ENCODE measurements at regions not wholly inside any gene's neighbourhood (a gene's known extent, or its start where the extent isn't known, plus 50 kb on each side); places are given as distances from the start of the nearest gene placed in this dataset.

GRCh38 chr1:69400128-69400527, 167.6 kb upstream of the LRRC7 start:
- no peak for DNase-seq
- no peak overlapping the region for H2AFZ ChIP-seq (ENCODE audit: low read length)
- H3K4me1 ChIP-seq (ENCODE audit: low read length): no peaks in the 10 kb centered on the region
- H3K79me2 ChIP-seq (ENCODE audit: low read length): no peaks in the 10 kb centered on the region
- H3K27me3 ChIP-seq (replicated peaks; ENCODE audit: insufficient read depth, low read length): no peaks in the 10 kb centered on the region
- H3F3A ChIP-seq (ENCODE audit: insufficient read depth, low read length): no peaks in the 10 kb centered on the region
- no peak overlapping the region for H3K27ac ChIP-seq (ENCODE audit: low read length)
- no peak overlapping the region for H3K9ac ChIP-seq (ENCODE audit: low read length)
- H3K36me3 ChIP-seq (replicated peaks; ENCODE audit: insufficient read depth, low read length): no peaks in the 10 kb centered on the region
- H3K9me2 ChIP-seq (replicated peaks; ENCODE audit: insufficient read depth, low read length): no peaks in the 10 kb centered on the region
- H3K9me3 ChIP-seq (replicated peaks; ENCODE audit: insufficient read depth, low read length): no peaks in the 10 kb centered on the region
- no peak overlapping the region for H3K4me2 ChIP-seq (ENCODE audit: low read depth, low read length)
- no peak overlapping the region for H3K4me3 ChIP-seq (ENCODE audit: low read length)
- no peak for TF ChIP-seq EZH2phosphoT487 (IDR thresholded peaks at IDR 0.05; ENCODE audit: low read length)
- no peaks in the 10 kb centered on the region for H4K20me1 ChIP-seq (ENCODE audit: insufficient read depth, low read length)

- H3K9me2 ChIP-seq (replicated peaks; ENCODE audit: insufficient read depth, low read length): no peaks in the 10 kb centered on the region
- H4K20me1 ChIP-seq (ENCODE audit: insufficient read depth, low read length): no peaks in the 10 kb centered on the region
- no peaks in the 10 kb centered on the region for H3K79me2 ChIP-seq (ENCODE audit: low read length)
- TF ChIP-seq CTCF (IDR thresholded peaks at IDR 0.05; ENCODE audit: low read length): no peak
- no peak for TF ChIP-seq EZH2 (optimal IDR thresholded peaks at IDR 0.05; ENCODE audit: low read depth, low read length)
- no peak for TF ChIP-seq EZH2phosphoT487 (IDR thresholded peaks at IDR 0.05; ENCODE audit: low read length)
- H2AFZ ChIP-seq (ENCODE audit: low read length): no peak overlapping the region
- H3K9ac ChIP-seq (ENCODE audit: low read length): no peak overlapping the region
- no peaks in the 10 kb centered on the region for H3K9me3 ChIP-seq (replicated peaks; ENCODE audit: insufficient read depth, low read length)
- H3K36me3 ChIP-seq (replicated peaks; ENCODE audit: insufficient read depth, low read length): no peaks in the 10 kb centered on the region
- no peak overlapping the region for H3K4me3 ChIP-seq (ENCODE audit: low read length)
- H3F3A ChIP-seq (ENCODE audit: insufficient read depth, low read length): no peaks in the 10 kb centered on the region
- no peak overlapping the region for H3K27ac ChIP-seq (ENCODE audit: low read length)
- DNase-seq: no peak
- H3K27me3 ChIP-seq (replicated peaks; ENCODE audit: insufficient read depth, low read length): no peaks in the 10 kb centered on the region
- H3K4me1 ChIP-seq (ENCODE audit: low read length): no peaks in the 10 kb centered on the region
- no peak overlapping the region for H3K4me2 ChIP-seq (ENCODE audit: low read depth, low read length)
Observed at GRCh38 chr1:69401879-69402278, 165.8 kb upstream of the LRRC7 start.

GRCh38 chr1:69403756-69404320, 163.9 kb upstream of the LRRC7 start:
- H3F3A ChIP-seq (ENCODE audit: insufficient read depth, low read length): no peaks in the 10 kb centered on the region
- H3K9ac ChIP-seq (ENCODE audit: low read length): no peak overlapping the region
- H3K9me2 ChIP-seq (replicated peaks; ENCODE audit: insufficient read depth, low read length): no peaks in the 10 kb centered on the region
- no peaks in the 10 kb centered on the region for H3K4me1 ChIP-seq (ENCODE audit: low read length)
- H3K27ac ChIP-seq (ENCODE audit: low read length): no peak overlapping the region
- no peak overlapping the region for H3K4me2 ChIP-seq (ENCODE audit: low read depth, low read length)
- H3K27me3 ChIP-seq (replicated peaks; ENCODE audit: insufficient read depth, low read length): no peaks in the 10 kb centered on the region
- no peaks in the 10 kb centered on the region for H3K36me3 ChIP-seq (replicated peaks; ENCODE audit: insufficient read depth, low read length)
- TF ChIP-seq CTCF (IDR thresholded peaks at IDR 0.05; ENCODE audit: low read length): no peak
- TF ChIP-seq EZH2phosphoT487 (IDR thresholded peaks at IDR 0.05; ENCODE audit: low read length): no peak
- TF ChIP-seq EZH2 (optimal IDR thresholded peaks at IDR 0.05; ENCODE audit: low read depth, low read length): no peak
- H2AFZ ChIP-seq (ENCODE audit: low read length): no peak overlapping the region
- H3K79me2 ChIP-seq (ENCODE audit: low read length): no peaks in the 10 kb centered on the region
- H3K4me3 ChIP-seq (ENCODE audit: low read length): no peak overlapping the region
- H4K20me1 ChIP-seq (ENCODE audit: insufficient read depth, low read length): no peaks in the 10 kb centered on the region
- DNase-seq: no peak
- no peaks in the 10 kb centered on the region for H3K9me3 ChIP-seq (replicated peaks; ENCODE audit: insufficient read depth, low read length)

GRCh38 chr1:69404486-69404885, 163.2 kb upstream of the LRRC7 start:
- H3K9me3 ChIP-seq (replicated peaks; ENCODE audit: insufficient read depth, low read length): no peaks in the 10 kb centered on the region
- no peak overlapping the region for H3K27ac ChIP-seq (ENCODE audit: low read length)
- H3K9ac ChIP-seq (ENCODE audit: low read length): no peak overlapping the region
- H3K4me2 ChIP-seq (ENCODE audit: low read depth, low read length): no peak overlapping the region
- H2AFZ ChIP-seq (ENCODE audit: low read length): no peak overlapping the region
- no peaks in the 10 kb centered on the region for H3K36me3 ChIP-seq (replicated peaks; ENCODE audit: insufficient read depth, low read length)
- no peaks in the 10 kb centered on the region for H3K4me1 ChIP-seq (ENCODE audit: low read length)
- DNase-seq: no peak
- no peaks in the 10 kb centered on the region for H4K20me1 ChIP-seq (ENCODE audit: insufficient read depth, low read length)
- H3F3A ChIP-seq (ENCODE audit: insufficient read depth, low read length): no peaks in the 10 kb centered on the region
- H3K79me2 ChIP-seq (ENCODE audit: low read length): no peaks in the 10 kb centered on the region
- no peak for TF ChIP-seq EZH2 (optimal IDR thresholded peaks at IDR 0.05; ENCODE audit: low read depth, low read length)
- TF ChIP-seq EZH2phosphoT487 (IDR thresholded peaks at IDR 0.05; ENCODE audit: low read length): no peak
- no peak for TF ChIP-seq CTCF (IDR thresholded peaks at IDR 0.05; ENCODE audit: low read length)
- no peaks in the 10 kb centered on the region for H3K9me2 ChIP-seq (replicated peaks; ENCODE audit: insufficient read depth, low read length)
- H3K4me3 ChIP-seq (ENCODE audit: low read length): no peak overlapping the region
- no peaks in the 10 kb centered on the region for H3K27me3 ChIP-seq (replicated peaks; ENCODE audit: insufficient read depth, low read length)

All from MM.1S (cell line).